ENCODE measurements at regions not wholly inside any gene's neighbourhood (a gene's known extent, or its start where the extent isn't known, plus 50 kb on each side); places are given as distances from the start of the nearest gene placed in this dataset.

GRCh38 chr1:232413674-232414073 lies 216.3 kb downstream of the SIPA1L2 start:
- no peak overlapping the region for H2AFZ ChIP-seq (ENCODE audit: low read depth, low read length)
- FAIRE-seq (no peak), DNase-seq (ENCODE audit: low read depth, low spot score) (no peak)
- no peak overlapping the region for H3K9ac ChIP-seq (replicated peaks; ENCODE audit: extremely low read depth, insufficient read depth, low read length)
- H3K27me3 ChIP-seq (ENCODE audit: control insufficient read depth in 2 of 2, insufficient read depth in 2 of 2, low read length in 2 of 2), result no peaks in the 10 kb centered on the region
- peaks cover 0 to 3% of the 10 kb centered on the region in 2 experiments for H3K36me3 ChIP-seq (ENCODE audit: control insufficient read depth in 2 of 2, extremely low read depth in 1 of 2, insufficient read depth in 2 of 2, low read length in 2 of 2)
- H3K9me1 ChIP-seq (replicated peaks; ENCODE audit: control insufficient read depth, extremely low read depth, insufficient read depth, low read length), result no peaks in the 10 kb centered on the region
- H3K4me3 ChIP-seq (replicated peaks in 1 of 3; ENCODE audit: insufficient read depth in 1 of 3, low read depth in 1 of 3, low read length in 3 of 3), result no peak overlapping the region
- POLR2A ChIA-PET, result no interaction called here
- H3K9me3 ChIP-seq (replicated peaks; ENCODE audit: control insufficient read depth, insufficient read depth, low read length), result no peaks in the 10 kb centered on the region
- no peaks in the 10 kb centered on the region for H3K4me1 ChIP-seq (ENCODE audit: control insufficient read depth, extremely low read depth, insufficient read depth, low read length)
- no peaks in the 10 kb centered on the region for H4K20me1 ChIP-seq (replicated peaks; ENCODE audit: control insufficient read depth, extremely low read depth, insufficient read depth, low read length)
- TF ChIP-seq POLR2AphosphoS5 (IDR thresholded peaks at IDR 0.05; ENCODE audit: insufficient read depth, low read depth, low read length) (no peak), JUN (IDR thresholded peaks at IDR 0.05; ENCODE audit: borderline replicate concordance, insufficient read depth, insufficient read length, low read depth) (no peak), GATA2 (IDR thresholded peaks at IDR 0.05; ENCODE audit: insufficient read depth, insufficient read length, low read depth, low read length) (peak; percentile 21), POLR2A (IDR thresholded peaks at IDR 0.05; ENCODE audit: low read depth, low read length) (no peak)
- dilution Hi-C loops (cut with MboI; ENCODE audit: extremely low pct_ligation_motif_present, low sequenced_read_pairs) (no loop called here), intact Hi-C loops (cut with micrococcal nuclease) (no loop called here)
- no TSS peak for BruUV-seq (replicated peaks)
- no peak overlapping the region for H3K27ac ChIP-seq (ENCODE audit: insufficient read depth, low read depth, low read length)
- no peak overlapping the region for H3K4me2 ChIP-seq (ENCODE audit: insufficient read depth, low read length)
- H3K79me2 ChIP-seq (ENCODE audit: control insufficient read depth, insufficient read depth, low read length), result no peaks in the 10 kb centered on the region
- CTCF ChIA-PET, result no interaction called here

- no peak overlapping the region for H3K4me3 ChIP-seq (replicated peaks in 1 of 3; ENCODE audit: insufficient read depth in 1 of 3, low read depth in 1 of 3, low read length in 3 of 3)
- no peaks in the 10 kb centered on the region for H3K4me1 ChIP-seq (ENCODE audit: control insufficient read depth, extremely low read depth, insufficient read depth, low read length)
- no TSS peak for BruUV-seq (replicated peaks)
- no peak overlapping the region for H2AFZ ChIP-seq (ENCODE audit: low read depth, low read length)
- no peak overlapping the region for H3K4me2 ChIP-seq (ENCODE audit: insufficient read depth, low read length)
- POLR2A ChIA-PET, result no interaction called here
- FAIRE-seq, result no peak
- dilution Hi-C loops (cut with MboI; ENCODE audit: extremely low pct_ligation_motif_present, low sequenced_read_pairs) (no loop called here), intact Hi-C loops (cut with micrococcal nuclease) (no loop called here)
- no peak for DNase-seq (ENCODE audit: low read depth, low spot score)
- TF ChIP-seq FOS (IDR thresholded peaks at IDR 0.05; ENCODE audit: borderline replicate concordance, insufficient read depth, low read length) (no peak), MYC (IDR thresholded peaks at IDR 0.05; ENCODE audit: low read depth, low read length) (no peak), JUN (IDR thresholded peaks at IDR 0.05; ENCODE audit: borderline replicate concordance, insufficient read depth, insufficient read length, low read depth) (no peak), POLR2A (IDR thresholded peaks at IDR 0.05; ENCODE audit: low read depth, low read length) (no peak), POLR2AphosphoS5 (IDR thresholded peaks at IDR 0.05; ENCODE audit: insufficient read depth, low read depth, low read length) (no peak), GATA2 (IDR thresholded peaks at IDR 0.05; ENCODE audit: insufficient read depth, insufficient read length, low read depth, low read length) (no peak), EZH2 (IDR thresholded peaks at IDR 0.05; ENCODE audit: borderline replicate concordance, low read depth, low read length, severe bottlenecking) (no peak)
- TF ChIP-seq, protein P1, sequence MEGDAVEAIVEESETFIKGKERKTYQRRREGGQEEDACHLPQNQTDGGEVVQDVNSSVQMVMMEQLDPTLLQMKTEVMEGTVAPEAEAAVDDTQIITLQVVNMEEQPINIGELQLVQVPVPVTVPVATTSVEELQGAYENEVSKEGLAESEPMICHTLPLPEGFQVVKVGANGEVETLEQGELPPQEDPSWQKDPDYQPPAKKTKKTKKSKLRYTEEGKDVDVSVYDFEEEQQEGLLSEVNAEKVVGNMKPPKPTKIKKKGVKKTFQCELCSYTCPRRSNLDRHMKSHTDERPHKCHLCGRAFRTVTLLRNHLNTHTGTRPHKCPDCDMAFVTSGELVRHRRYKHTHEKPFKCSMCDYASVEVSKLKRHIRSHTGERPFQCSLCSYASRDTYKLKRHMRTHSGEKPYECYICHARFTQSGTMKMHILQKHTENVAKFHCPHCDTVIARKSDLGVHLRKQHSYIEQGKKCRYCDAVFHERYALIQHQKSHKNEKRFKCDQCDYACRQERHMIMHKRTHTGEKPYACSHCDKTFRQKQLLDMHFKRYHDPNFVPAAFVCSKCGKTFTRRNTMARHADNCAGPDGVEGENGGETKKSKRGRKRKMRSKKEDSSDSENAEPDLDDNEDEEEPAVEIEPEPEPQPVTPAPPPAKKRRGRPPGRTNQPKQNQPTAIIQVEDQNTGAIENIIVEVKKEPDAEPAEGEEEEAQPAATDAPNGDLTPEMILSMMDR (IDR thresholded peaks at IDR 0.05; ENCODE audit: extremely low read depth in 1 of 2, insufficient read depth in 1 of 2, low read depth in 1 of 2, low read length in 2 of 2), result no peak
- TF ChIP-seq, protein P2, sequence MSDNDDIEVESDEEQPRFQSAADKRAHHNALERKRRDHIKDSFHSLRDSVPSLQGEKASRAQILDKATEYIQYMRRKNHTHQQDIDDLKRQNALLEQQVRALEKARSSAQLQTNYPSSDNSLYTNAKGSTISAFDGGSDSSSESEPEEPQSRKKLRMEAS (IDR thresholded peaks at IDR 0.05; ENCODE audit: insufficient read depth, insufficient read length), result no peak
- no peaks in the 10 kb centered on the region for H3K9me3 ChIP-seq (replicated peaks; ENCODE audit: control insufficient read depth, insufficient read depth, low read length)
- peaks cover 0 to 3% of the 10 kb centered on the region in 2 experiments for H3K36me3 ChIP-seq (ENCODE audit: control insufficient read depth in 2 of 2, extremely low read depth in 1 of 2, insufficient read depth in 2 of 2, low read length in 2 of 2)
- H3K27ac ChIP-seq (ENCODE audit: insufficient read depth, low read depth, low read length), result no peak overlapping the region
- no peaks in the 10 kb centered on the region for H3K27me3 ChIP-seq (ENCODE audit: control insufficient read depth in 2 of 2, insufficient read depth in 2 of 2, low read length in 2 of 2)
- CTCF ChIA-PET, result no interaction called here
- no peak overlapping the region for H3K9ac ChIP-seq (replicated peaks; ENCODE audit: extremely low read depth, insufficient read depth, low read length)
- H4K20me1 ChIP-seq (replicated peaks; ENCODE audit: control insufficient read depth, extremely low read depth, insufficient read depth, low read length), result no peaks in the 10 kb centered on the region
- H3K79me2 ChIP-seq (ENCODE audit: control insufficient read depth, insufficient read depth, low read length), result no peaks in the 10 kb centered on the region
- no peaks in the 10 kb centered on the region for H3K9me1 ChIP-seq (replicated peaks; ENCODE audit: control insufficient read depth, extremely low read depth, insufficient read depth, low read length)
Measured at GRCh38 chr1:232409584-232409983, 220.3 kb downstream of the SIPA1L2 start.

Measured in endothelial cell of umbilical vein (primary cell).